K562 (cell line): ENCODE measurements at regions not wholly inside any gene's neighbourhood (a gene's known extent, or its start where the extent isn't known, plus 50 kb on each side); places are given as distances from the start of the nearest gene placed in this dataset.

Experiments
- FOXK2 ChIP-seq, 2 experiments: fragments of 450-650 bp; IDR thresholded peaks in 1 of 2; conservative IDR thresholded peaks in 1 of 2; 2 replicates each; pipeline ENCODE4 v1.6.1; 2016; ENCODE audit warnings: low read depth in 2 of 2, mild to moderate bottlenecking in 1 of 2
- KLF6 ChIP-seq: fragments of 250-450 bp; sonication (Bioruptor Pico); IDR thresholded peaks from 2 replicates; pipeline ENCODE4 v1.4.0; 2020; ENCODE audit warnings: mild to moderate bottlenecking, moderate library complexity, borderline replicate concordance
- MCM2 ChIP-seq: fragments of 450-650 bp; IDR thresholded peaks from 2 replicates; pipeline ENCODE4 v1.6.1; 2017; ENCODE audit warnings: low read depth, mild to moderate bottlenecking
- ZFP30 ChIP-seq: fragments of 250-450 bp; sonication (Bioruptor Pico); IDR thresholded peaks from 2 replicates; pipeline ENCODE4 v1.8.0; 2022; ENCODE audit warnings: moderate library complexity, mild to moderate bottlenecking, inconsistent platforms, borderline replicate concordance
- ZNF780A ChIP-seq: fragments of 250-450 bp; sonication (Bioruptor Pico); IDR thresholded peaks from 2 replicates; pipeline ENCODE4 v1.5.0; 2021; ENCODE audit warnings: mild to moderate bottlenecking
- TF ChIP-seq, protein P1 (sequence below), 2 experiments: fragments of 450-650 bp; IDR thresholded peaks; 2 replicates each; pipeline ENCODE4 v1.6.1; 2018; ENCODE audit warnings: mild to moderate bottlenecking in 2 of 2, low read depth in 1 of 2; ENCODE audit not compliant: partially characterized antibody in 2 of 2
- TF ChIP-seq, protein P2 (sequence below), 2 experiments: fragments of 250-450 bp in 1 of 2; fragments of 450-650 bp in 1 of 2; sonication (Bioruptor Pico) in 1 of 2; IDR thresholded peaks; 2 replicates each; pipeline versions ENCODE4 v1.6.1 to v1.8.0; 2016 to 2021; ENCODE audit warnings: mild to moderate bottlenecking in 2 of 2, moderate library complexity in 2 of 2, missing compliant biosample characterization in 1 of 2, missing genetic modification characterization in 1 of 2
- TF ChIP-seq, protein P3 (sequence below): sonication (generic); formaldehyde crosslinking; IDR thresholded peaks from 2 replicates; pipeline ENCODE4 v1.8.0; 2022; ENCODE audit warnings: mild to moderate bottlenecking, missing genetic modification reagents
- TF ChIP-seq, protein P4 (sequence below): fragments of 250-450 bp; sonication (Bioruptor Pico); IDR thresholded peaks from 2 replicates; pipeline ENCODE4 v1.5.0; 2022; ENCODE audit warnings: mild to moderate bottlenecking
- TF ChIP-seq, protein P5 (sequence below): fragments of 450-650 bp; formaldehyde crosslinking; IDR thresholded peaks from 2 replicates; pipeline ENCODE4 v1.4.0; 2020; ENCODE audit warnings: mild to moderate bottlenecking, moderate library complexity

DNA sequence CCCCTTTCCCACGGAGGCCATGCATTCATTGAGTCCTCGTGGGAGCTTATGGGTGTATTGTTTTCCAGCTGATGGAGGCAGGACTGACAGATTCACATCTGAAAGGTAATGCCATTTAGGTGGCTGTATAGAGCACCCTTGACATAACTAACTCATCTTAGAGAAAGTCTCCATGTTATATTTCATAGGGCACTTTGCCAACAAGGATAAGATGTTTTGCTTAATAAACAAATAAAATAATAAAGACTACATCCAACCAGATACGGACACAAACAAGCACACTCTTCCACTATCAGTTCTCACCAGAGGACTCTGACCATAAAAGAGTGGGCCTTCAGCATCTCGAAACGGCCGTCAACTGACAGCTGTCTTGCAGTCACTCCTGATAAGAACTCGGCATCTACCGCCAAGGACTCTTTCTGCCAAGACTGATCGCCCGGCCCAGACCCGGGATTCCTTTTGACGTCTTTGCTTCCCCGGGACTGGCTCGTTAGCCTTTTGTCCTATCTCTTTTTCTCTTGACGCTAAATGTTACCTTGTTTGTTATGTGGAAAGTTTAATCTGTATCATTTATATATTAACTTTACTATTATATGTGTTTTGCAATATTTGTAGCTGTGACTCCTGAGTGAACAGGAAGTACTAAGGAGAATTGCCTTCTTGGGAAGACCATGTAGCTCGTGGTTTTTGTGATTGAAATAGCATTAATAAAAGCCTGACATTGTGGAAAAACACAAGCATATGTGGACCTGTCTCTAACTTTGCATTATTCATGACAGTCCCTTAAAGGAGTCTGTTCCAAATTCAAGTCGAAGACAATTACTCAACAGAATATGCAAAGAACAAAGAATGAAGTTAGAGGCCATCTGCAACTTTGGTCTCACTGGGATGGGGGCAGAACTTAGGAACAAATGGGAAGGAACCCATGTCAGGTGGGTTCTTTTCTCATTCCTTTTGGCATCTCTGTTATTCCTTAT is 195.1 kb downstream of the LPIN1 start (continued):
- TF ChIP-seq, protein P1, sequence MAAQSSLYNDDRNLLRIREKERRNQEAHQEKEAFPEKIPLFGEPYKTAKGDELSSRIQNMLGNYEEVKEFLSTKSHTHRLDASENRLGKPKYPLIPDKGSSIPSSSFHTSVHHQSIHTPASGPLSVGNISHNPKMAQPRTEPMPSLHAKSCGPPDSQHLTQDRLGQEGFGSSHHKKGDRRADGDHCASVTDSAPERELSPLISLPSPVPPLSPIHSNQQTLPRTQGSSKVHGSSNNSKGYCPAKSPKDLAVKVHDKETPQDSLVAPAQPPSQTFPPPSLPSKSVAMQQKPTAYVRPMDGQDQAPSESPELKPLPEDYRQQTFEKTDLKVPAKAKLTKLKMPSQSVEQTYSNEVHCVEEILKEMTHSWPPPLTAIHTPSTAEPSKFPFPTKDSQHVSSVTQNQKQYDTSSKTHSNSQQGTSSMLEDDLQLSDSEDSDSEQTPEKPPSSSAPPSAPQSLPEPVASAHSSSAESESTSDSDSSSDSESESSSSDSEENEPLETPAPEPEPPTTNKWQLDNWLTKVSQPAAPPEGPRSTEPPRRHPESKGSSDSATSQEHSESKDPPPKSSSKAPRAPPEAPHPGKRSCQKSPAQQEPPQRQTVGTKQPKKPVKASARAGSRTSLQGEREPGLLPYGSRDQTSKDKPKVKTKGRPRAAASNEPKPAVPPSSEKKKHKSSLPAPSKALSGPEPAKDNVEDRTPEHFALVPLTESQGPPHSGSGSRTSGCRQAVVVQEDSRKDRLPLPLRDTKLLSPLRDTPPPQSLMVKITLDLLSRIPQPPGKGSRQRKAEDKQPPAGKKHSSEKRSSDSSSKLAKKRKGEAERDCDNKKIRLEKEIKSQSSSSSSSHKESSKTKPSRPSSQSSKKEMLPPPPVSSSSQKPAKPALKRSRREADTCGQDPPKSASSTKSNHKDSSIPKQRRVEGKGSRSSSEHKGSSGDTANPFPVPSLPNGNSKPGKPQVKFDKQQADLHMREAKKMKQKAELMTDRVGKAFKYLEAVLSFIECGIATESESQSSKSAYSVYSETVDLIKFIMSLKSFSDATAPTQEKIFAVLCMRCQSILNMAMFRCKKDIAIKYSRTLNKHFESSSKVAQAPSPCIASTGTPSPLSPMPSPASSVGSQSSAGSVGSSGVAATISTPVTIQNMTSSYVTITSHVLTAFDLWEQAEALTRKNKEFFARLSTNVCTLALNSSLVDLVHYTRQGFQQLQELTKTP (IDR thresholded peaks at IDR 0.05; ENCODE audit: low read depth in 1 of 2, partially characterized antibody in 2 of 2) = peak in 1 of 2 experiments; percentile 58
- TF ChIP-seq ZNF780A (CRISPR knock-in tag) = no peak
- TF ChIP-seq KLF6 = no peak
- TF ChIP-seq MCM2 = no peak
- TF ChIP-seq, protein P2, sequence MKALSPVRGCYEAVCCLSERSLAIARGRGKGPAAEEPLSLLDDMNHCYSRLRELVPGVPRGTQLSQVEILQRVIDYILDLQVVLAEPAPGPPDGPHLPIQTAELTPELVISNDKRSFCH (CRISPR knock-in tag; IDR thresholded peaks at IDR 0.05) = no peak
- TF ChIP-seq, protein P2 (tag; IDR thresholded peaks at IDR 0.05) = 0 out of 2 replicates have a peak, but pooled peaks have one; percentile 11
- TF ChIP-seq, protein P3, sequence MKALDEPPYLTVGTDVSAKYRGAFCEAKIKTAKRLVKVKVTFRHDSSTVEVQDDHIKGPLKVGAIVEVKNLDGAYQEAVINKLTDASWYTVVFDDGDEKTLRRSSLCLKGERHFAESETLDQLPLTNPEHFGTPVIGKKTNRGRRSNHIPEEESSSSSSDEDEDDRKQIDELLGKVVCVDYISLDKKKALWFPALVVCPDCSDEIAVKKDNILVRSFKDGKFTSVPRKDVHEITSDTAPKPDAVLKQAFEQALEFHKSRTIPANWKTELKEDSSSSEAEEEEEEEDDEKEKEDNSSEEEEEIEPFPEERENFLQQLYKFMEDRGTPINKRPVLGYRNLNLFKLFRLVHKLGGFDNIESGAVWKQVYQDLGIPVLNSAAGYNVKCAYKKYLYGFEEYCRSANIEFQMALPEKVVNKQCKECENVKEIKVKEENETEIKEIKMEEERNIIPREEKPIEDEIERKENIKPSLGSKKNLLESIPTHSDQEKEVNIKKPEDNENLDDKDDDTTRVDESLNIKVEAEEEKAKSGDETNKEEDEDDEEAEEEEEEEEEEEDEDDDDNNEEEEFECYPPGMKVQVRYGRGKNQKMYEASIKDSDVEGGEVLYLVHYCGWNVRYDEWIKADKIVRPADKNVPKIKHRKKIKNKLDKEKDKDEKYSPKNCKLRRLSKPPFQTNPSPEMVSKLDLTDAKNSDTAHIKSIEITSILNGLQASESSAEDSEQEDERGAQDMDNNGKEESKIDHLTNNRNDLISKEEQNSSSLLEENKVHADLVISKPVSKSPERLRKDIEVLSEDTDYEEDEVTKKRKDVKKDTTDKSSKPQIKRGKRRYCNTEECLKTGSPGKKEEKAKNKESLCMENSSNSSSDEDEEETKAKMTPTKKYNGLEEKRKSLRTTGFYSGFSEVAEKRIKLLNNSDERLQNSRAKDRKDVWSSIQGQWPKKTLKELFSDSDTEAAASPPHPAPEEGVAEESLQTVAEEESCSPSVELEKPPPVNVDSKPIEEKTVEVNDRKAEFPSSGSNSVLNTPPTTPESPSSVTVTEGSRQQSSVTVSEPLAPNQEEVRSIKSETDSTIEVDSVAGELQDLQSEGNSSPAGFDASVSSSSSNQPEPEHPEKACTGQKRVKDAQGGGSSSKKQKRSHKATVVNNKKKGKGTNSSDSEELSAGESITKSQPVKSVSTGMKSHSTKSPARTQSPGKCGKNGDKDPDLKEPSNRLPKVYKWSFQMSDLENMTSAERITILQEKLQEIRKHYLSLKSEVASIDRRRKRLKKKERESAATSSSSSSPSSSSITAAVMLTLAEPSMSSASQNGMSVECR = no peak
- TF ChIP-seq, protein P4, sequence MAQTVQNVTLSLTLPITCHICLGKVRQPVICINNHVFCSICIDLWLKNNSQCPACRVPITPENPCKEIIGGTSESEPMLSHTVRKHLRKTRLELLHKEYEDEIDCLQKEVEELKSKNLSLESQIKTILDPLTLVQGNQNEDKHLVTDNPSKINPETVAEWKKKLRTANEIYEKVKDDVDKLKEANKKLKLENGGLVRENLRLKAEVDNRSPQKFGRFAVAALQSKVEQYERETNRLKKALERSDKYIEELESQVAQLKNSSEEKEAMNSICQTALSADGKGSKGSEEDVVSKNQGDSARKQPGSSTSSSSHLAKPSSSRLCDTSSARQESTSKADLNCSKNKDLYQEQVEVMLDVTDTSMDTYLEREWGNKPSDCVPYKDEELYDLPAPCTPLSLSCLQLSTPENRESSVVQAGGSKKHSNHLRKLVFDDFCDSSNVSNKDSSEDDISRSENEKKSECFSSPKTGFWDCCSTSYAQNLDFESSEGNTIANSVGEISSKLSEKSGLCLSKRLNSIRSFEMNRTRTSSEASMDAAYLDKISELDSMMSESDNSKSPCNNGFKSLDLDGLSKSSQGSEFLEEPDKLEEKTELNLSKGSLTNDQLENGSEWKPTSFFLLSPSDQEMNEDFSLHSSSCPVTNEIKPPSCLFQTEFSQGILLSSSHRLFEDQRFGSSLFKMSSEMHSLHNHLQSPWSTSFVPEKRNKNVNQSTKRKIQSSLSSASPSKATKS (CRISPR knock-in tag) = 0 out of 2 replicates have a peak, but pooled peaks have one; percentile 29
- TF ChIP-seq, protein P5, sequence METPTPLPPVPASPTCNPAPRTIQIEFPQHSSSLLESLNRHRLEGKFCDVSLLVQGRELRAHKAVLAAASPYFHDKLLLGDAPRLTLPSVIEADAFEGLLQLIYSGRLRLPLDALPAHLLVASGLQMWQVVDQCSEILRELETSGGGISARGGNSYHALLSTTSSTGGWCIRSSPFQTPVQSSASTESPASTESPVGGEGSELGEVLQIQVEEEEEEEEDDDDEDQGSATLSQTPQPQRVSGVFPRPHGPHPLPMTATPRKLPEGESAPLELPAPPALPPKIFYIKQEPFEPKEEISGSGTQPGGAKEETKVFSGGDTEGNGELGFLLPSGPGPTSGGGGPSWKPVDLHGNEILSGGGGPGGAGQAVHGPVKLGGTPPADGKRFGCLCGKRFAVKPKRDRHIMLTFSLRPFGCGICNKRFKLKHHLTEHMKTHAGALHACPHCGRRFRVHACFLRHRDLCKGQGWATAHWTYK (CRISPR knock-in tag) = peak; percentile 68; the same call in 1 of the 2 replicates
- TF ChIP-seq ZFP30 (CRISPR knock-in tag) = no peak
- TF ChIP-seq FOXK2 (conservative IDR thresholded peaks at IDR 0.05 in 1 of 2, IDR thresholded peaks at IDR 0.05 in 1 of 2; ENCODE audit: low read depth in 2 of 2) = peak; percentile 21 to 51; a peak in 1 of 4 replicates
